ENCODE measurements at regions not wholly inside any gene's neighbourhood (a gene's known extent, or its start where the extent isn't known, plus 50 kb on each side); places are given as distances from the start of the nearest gene placed in this dataset.

- Histone ChIP-seq H3K9ac (ENCODE audit: control insufficient read depth, insufficient read depth, low read length) (no peak overlapping the region), H3K4me3 (no peak overlapping the region), H3K36me3 (ENCODE audit: control insufficient read depth in 2 of 2, insufficient read depth in 2 of 2, low read length in 1 of 2) (no peaks in the 10 kb centered on the region), H3K27ac (ENCODE audit: control insufficient read depth, insufficient read depth) (no peak overlapping the region), H3K79me2 (ENCODE audit: control insufficient read depth, insufficient read depth, low read length) (no peaks in the 10 kb centered on the region), H3K4me2 (ENCODE audit: control insufficient read depth, insufficient read depth) (no peak overlapping the region), H3K27me3 (replicated peaks in 1 of 2; ENCODE audit: control insufficient read depth in 2 of 2, insufficient read depth in 2 of 2, low read length in 1 of 2) (no peaks in the 10 kb centered on the region), H3K9me3 (replicated peaks; ENCODE audit: control insufficient read depth, insufficient read depth, low read length) (no peaks in the 10 kb centered on the region), H3K4me1 (ENCODE audit: control insufficient read depth, insufficient read depth, low read length) (no peaks in the 10 kb centered on the region), H2AFZ (ENCODE audit: control insufficient read depth, low read depth, low read length) (no peak overlapping the region), H4K20me1 (ENCODE audit: control insufficient read depth, insufficient read depth) (no peaks in the 10 kb centered on the region)
- in situ Hi-C loops (cut with MboI) (no loop called here), intact Hi-C loops (cut with micrococcal nuclease; ENCODE audit: unreplicated experiment) (loop anchor here (10.0 kb wide), 1 partner anchor 498 kb away; no protein-coding TSS in a partner anchor)
- POLR2A ChIA-PET, result no interaction called here
- no TSS peak for BruUV-seq (replicated peaks)
- SMC1A ChIA-PET (ENCODE audit: uncharacterized antibody, unreplicated experiment), result no interaction called here
- RAD21 ChIA-PET (ENCODE audit: unreplicated experiment), result no interaction called here
- no peak for FAIRE-seq
- no peak for DNase-seq (ENCODE audit: low read depth, low spot score)
- CTCF ChIA-PET, result no interaction called here
- TF ChIP-seq NBN (IDR thresholded peaks at IDR 0.05) (no peak), ZBTB4 (CRISPR knock-in tag; IDR thresholded peaks at IDR 0.05) (no peak), SP1 (IDR thresholded peaks at IDR 0.05; ENCODE audit: low read depth, low read length) (no peak), RAD51 (IDR thresholded peaks at IDR 0.05) (no peak), RAD21 (IDR thresholded peaks at IDR 0.05; ENCODE audit: insufficient read depth, low read depth, low read length) (no peak), SUZ12 (IDR thresholded peaks at IDR 0.05; ENCODE audit: unreplicated experiment) (no peak)
- ATAC-seq, result no peak
These were observed 514.1 kb upstream of the PITX2 start for GRCh38 chr4:111136967-111137366.

- ATAC-seq, result no peak
- no peak overlapping the region for H2AFZ ChIP-seq (ENCODE audit: control insufficient read depth, low read depth, low read length)
- H3K9ac ChIP-seq (ENCODE audit: control insufficient read depth, insufficient read depth, low read length), result no peak overlapping the region
- H3K9me3 ChIP-seq (replicated peaks; ENCODE audit: control insufficient read depth, insufficient read depth, low read length), result no peaks in the 10 kb centered on the region
- no TSS peak for BruUV-seq (replicated peaks)
- H3K4me1 ChIP-seq (ENCODE audit: control insufficient read depth, insufficient read depth, low read length), result no peaks in the 10 kb centered on the region
- CTCF ChIA-PET, result interaction anchor here (0.9 kb wide), 1 partner anchor 18 kb away, joined by 3 read pairs; no protein-coding TSS in a partner anchor
- no peak overlapping the region for H3K4me3 ChIP-seq
- no peak overlapping the region for H3K4me2 ChIP-seq (ENCODE audit: control insufficient read depth, insufficient read depth)
- no peak for FAIRE-seq
- no peaks in the 10 kb centered on the region for H3K79me2 ChIP-seq (ENCODE audit: control insufficient read depth, insufficient read depth, low read length)
- H4K20me1 ChIP-seq (ENCODE audit: control insufficient read depth, insufficient read depth), result no peaks in the 10 kb centered on the region
- RAD21 ChIA-PET (ENCODE audit: unreplicated experiment), result no interaction called here
- intact Hi-C loops (cut with micrococcal nuclease; ENCODE audit: unreplicated experiment) (no loop called here), in situ Hi-C loops (cut with MboI) (no loop called here)
- no peak overlapping the region for H3K27ac ChIP-seq (ENCODE audit: control insufficient read depth, insufficient read depth)
- SMC1A ChIA-PET (ENCODE audit: uncharacterized antibody, unreplicated experiment), result no interaction called here
- no peaks in the 10 kb centered on the region for H3K36me3 ChIP-seq (ENCODE audit: control insufficient read depth in 2 of 2, insufficient read depth in 2 of 2, low read length in 1 of 2)
- no peaks in the 10 kb centered on the region for H3K27me3 ChIP-seq (replicated peaks in 1 of 2; ENCODE audit: control insufficient read depth in 2 of 2, insufficient read depth in 2 of 2, low read length in 1 of 2)
- no peak for DNase-seq (ENCODE audit: low read depth, low spot score)
- POLR2A ChIA-PET, result no interaction called here
- no peak for TF ChIP-seq CBX5 (IDR thresholded peaks at IDR 0.05; ENCODE audit: low read depth)
These were observed 520.6 kb upstream of the PITX2 start for GRCh38 chr4:111143510-111143909.
